ENCODE measurements at regions not wholly inside any gene's neighbourhood (a gene's known extent, or its start where the extent isn't known, plus 50 kb on each side); places are given as distances from the start of the nearest gene placed in this dataset.

DNA sequence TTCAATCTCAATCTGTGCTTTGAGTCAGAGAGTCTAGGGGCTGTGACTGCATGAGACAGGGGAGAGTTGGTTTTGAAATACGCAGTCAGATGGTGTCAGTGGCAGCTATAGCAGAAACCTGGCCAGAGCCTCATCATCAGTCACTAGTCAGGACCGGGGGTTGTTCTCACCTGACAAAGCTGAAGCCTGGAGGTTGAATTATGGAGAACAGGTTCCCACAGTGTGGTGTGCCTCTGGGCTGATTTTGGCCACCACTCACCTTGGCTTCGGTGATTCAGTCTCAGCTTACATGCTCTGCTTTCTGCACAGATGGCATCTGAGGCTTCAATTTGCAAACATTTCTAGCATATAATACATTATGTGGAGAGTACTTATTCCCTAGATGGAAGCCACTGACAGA lies 387.3 kb downstream of the YTHDC2 start:
- TF ChIP-seq, protein P1, sequence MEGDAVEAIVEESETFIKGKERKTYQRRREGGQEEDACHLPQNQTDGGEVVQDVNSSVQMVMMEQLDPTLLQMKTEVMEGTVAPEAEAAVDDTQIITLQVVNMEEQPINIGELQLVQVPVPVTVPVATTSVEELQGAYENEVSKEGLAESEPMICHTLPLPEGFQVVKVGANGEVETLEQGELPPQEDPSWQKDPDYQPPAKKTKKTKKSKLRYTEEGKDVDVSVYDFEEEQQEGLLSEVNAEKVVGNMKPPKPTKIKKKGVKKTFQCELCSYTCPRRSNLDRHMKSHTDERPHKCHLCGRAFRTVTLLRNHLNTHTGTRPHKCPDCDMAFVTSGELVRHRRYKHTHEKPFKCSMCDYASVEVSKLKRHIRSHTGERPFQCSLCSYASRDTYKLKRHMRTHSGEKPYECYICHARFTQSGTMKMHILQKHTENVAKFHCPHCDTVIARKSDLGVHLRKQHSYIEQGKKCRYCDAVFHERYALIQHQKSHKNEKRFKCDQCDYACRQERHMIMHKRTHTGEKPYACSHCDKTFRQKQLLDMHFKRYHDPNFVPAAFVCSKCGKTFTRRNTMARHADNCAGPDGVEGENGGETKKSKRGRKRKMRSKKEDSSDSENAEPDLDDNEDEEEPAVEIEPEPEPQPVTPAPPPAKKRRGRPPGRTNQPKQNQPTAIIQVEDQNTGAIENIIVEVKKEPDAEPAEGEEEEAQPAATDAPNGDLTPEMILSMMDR (IDR thresholded peaks at IDR 0.05) = no peak
- no peaks in the 10 kb centered on the region for H3K27me3 ChIP-seq
- no peaks in the 10 kb centered on the region for H3K36me3 ChIP-seq
- H3K4me3 ChIP-seq = no peak overlapping the region
- intact Hi-C loops (cut with DNase I) = no loop called here
- H3K4me1 ChIP-seq = no peaks in the 10 kb centered on the region
- no peak overlapping the region for H3K27ac ChIP-seq
- DNase-seq (no peak), ATAC-seq (no peak)
- no peaks in the 10 kb centered on the region for H3K9me3 ChIP-seq

DNA sequence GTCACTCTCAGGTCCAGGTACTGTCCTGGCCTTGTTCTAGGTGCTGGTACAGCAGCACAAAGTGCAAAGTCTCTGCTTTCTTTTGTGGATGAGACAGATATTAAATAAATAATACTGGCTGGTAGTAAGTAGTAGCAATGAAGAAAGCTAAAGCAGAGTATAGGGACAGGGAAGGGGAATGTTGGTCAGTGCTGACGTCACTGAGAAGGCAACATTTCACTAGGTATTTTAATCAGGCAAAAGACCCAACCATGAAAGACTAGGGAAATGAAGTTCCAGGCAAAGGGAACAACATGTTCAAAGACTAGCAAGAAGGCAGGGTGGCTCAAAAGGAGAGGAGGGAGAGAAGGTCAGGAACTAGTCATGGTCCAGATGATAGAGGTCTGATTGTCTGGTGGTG lies 388.2 kb downstream of the YTHDC2 start:
- no peaks in the 10 kb centered on the region for H3K36me3 ChIP-seq
- no peak for DNase-seq
- H3K27ac ChIP-seq = no peak overlapping the region
- H3K27me3 ChIP-seq = no peaks in the 10 kb centered on the region
- TF ChIP-seq, protein P1 (IDR thresholded peaks at IDR 0.05) = no peak
- H3K4me3 ChIP-seq = no peak overlapping the region
- intact Hi-C loops (cut with DNase I) = no loop called here
- H3K4me1 ChIP-seq = no peaks in the 10 kb centered on the region
- no peaks in the 10 kb centered on the region for H3K9me3 ChIP-seq
- no peak for ATAC-seq

DNA sequence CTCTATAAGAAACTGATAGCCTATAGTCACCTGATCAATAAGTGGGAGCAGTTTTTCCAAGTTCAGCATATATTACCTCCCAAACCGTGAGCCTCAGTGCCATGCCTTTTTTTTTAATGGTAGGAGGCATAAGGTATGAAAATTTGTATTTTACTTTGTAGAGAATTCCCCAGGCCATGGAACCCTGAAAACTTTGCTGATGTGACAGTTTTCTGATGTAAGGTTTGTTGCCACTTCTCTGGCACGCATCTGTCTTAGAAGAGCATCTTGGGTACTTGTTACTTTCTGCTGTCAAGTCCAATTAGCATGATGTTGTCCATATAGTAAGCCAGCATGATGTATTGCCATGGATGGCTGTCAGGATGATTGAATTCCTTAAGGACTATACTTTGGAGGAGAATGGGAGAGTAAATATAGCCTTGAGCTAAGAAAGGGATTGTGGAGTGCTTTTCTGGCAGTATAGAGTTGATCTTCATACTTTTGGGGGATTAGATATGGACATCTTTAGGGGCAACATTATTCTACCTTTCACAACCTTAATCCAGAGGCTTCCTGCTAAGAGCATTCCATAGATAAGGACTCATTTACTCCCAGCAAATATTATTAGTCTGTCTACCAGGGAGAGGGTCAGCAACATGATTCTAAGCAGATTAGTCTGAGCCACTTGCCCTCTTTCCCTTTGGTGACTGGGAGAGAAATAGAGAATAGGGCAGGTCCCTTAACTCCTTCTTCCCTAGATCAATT lies 389.6 kb downstream of the YTHDC2 start:
- Histone ChIP-seq H3K4me3 (no peak overlapping the region), H3K36me3 (no peaks in the 10 kb centered on the region), H3K27ac (no peak overlapping the region), H3K9me3 (no peaks in the 10 kb centered on the region), H3K4me1 (no peaks in the 10 kb centered on the region), H3K27me3 (no peaks in the 10 kb centered on the region)
- TF ChIP-seq, protein P1 (IDR thresholded peaks at IDR 0.05) = no peak
- ATAC-seq (no peak), DNase-seq (no peak)
- intact Hi-C loops (cut with DNase I) = no loop called here

DNA sequence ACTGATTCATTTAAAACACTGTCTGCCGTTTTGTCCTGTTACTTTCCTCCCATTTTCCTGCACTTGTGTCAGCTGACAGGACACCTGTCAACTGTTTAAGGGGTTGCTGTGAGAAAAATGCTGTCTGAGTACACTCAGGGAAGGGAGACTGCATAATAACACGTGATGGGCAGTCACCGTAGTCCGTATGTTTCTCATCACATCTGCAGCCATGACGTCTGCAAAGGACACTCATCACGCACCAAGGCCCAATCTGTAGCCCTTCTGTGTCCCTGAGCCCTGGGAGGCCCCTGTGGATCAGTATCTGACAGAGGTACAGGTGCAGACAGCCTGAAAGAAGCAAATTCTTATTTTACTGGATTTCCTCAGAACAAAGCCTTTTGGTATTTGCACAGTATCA lies 396.3 kb downstream of the YTHDC2 start:
- no peaks in the 10 kb centered on the region for H3K4me1 ChIP-seq
- ATAC-seq (no peak), DNase-seq (no peak)
- no peak overlapping the region for H3K4me3 ChIP-seq
- intact Hi-C loops (cut with DNase I) = no loop called here
- TF ChIP-seq, protein P1 (IDR thresholded peaks at IDR 0.05) = no peak
- no peaks in the 10 kb centered on the region for H3K9me3 ChIP-seq
- no peaks in the 10 kb centered on the region for H3K36me3 ChIP-seq
- H3K27me3 ChIP-seq = no peaks in the 10 kb centered on the region
- no peak overlapping the region for H3K27ac ChIP-seq

DNA sequence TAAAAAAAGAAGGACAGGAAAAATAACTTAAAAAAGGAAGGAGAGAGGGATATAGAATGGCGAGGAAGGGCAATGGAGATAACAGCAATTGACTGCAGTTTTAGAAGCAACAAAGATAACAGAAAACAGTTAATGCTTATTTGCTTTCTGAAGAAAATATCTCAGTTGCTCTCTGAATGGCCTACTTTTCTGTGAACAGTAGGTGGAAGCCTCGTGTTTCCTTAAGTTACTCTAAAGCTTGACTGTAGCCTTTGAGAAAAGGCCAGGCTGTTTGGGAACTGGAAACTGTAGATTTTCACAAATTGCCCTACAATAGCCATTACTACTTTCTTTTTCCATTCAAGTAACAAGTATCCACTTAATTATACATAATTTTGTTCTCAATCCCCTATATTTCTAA lies 404.5 kb downstream of the YTHDC2 start:
- no peaks in the 10 kb centered on the region for H3K4me1 ChIP-seq
- TF ChIP-seq, protein P1 (IDR thresholded peaks at IDR 0.05) = no peak
- no peak overlapping the region for H3K27ac ChIP-seq
- no peak for DNase-seq
- H3K9me3 ChIP-seq = no peaks in the 10 kb centered on the region
- no peaks in the 10 kb centered on the region for H3K27me3 ChIP-seq
- no peaks in the 10 kb centered on the region for H3K36me3 ChIP-seq
- H3K4me3 ChIP-seq = no peak overlapping the region
- ATAC-seq = no peak
- intact Hi-C loops (cut with DNase I) = no loop called here

DNA sequence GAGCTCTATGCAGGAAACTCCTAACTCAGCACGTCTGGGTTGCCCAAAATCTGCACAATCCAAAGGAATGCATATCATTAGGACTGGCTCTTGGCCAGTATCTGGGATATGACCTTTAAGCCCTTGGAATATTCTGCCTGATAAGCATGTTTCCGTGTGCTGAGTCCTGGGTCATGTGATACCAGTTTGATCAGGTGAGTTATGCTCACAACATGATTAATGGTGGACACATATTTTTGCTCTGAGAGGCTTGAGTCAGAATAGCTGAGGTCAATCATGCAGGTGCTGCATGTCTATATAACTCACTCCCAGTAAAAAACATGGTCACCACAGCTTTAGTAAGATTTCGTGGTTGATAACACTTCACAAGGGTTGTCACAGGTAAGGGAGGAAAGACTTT lies 408.8 kb downstream of the YTHDC2 start:
- Histone ChIP-seq H3K4me1 (no peaks in the 10 kb centered on the region), H3K27me3 (no peaks in the 10 kb centered on the region)

More for the DNA sequence above, 408.8 kb downstream of the YTHDC2 start:
- Histone ChIP-seq H3K9me3 (no peaks in the 10 kb centered on the region), H3K4me3 (no peak overlapping the region), H3K36me3 (no peaks in the 10 kb centered on the region), H3K27ac (no peak overlapping the region)
- DNase-seq (no peak), ATAC-seq (no peak)
- TF ChIP-seq, protein P1 (IDR thresholded peaks at IDR 0.05) = no peak
- intact Hi-C loops (cut with DNase I) = no loop called here
